ENCODE measurements at regions not wholly inside any gene's neighbourhood (a gene's known extent, or its start where the extent isn't known, plus 50 kb on each side); places are given as distances from the start of the nearest gene placed in this dataset.

DNA sequence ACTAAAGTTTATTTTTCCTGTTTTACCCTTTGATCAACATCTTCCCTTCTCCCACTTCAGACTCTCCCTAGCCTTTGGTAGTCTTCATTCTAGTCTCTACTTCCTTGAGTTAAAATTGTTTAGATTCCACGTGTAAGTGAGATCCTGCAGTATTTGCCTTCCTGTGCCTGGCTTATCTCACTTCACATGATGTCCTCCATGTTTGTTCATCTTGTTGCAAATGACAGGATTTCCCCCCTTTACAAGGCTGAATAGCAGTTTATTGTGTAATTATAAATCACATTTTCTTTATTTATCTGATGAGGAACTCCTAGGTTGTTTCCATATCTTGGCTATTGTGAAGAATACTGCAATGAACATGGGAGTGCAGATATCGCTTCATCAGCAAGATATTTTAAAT is 461.7 kb downstream of the CHSY3 start (continued):
- no peak for TF ChIP-seq INSM2 (tag by site-specific recombination; IDR thresholded peaks at IDR 0.05)
- no peak for TF ChIP-seq MZF1 (tag by site-specific recombination; IDR thresholded peaks at IDR 0.05; ENCODE audit: borderline replicate concordance)
- TF ChIP-seq, protein P1, sequence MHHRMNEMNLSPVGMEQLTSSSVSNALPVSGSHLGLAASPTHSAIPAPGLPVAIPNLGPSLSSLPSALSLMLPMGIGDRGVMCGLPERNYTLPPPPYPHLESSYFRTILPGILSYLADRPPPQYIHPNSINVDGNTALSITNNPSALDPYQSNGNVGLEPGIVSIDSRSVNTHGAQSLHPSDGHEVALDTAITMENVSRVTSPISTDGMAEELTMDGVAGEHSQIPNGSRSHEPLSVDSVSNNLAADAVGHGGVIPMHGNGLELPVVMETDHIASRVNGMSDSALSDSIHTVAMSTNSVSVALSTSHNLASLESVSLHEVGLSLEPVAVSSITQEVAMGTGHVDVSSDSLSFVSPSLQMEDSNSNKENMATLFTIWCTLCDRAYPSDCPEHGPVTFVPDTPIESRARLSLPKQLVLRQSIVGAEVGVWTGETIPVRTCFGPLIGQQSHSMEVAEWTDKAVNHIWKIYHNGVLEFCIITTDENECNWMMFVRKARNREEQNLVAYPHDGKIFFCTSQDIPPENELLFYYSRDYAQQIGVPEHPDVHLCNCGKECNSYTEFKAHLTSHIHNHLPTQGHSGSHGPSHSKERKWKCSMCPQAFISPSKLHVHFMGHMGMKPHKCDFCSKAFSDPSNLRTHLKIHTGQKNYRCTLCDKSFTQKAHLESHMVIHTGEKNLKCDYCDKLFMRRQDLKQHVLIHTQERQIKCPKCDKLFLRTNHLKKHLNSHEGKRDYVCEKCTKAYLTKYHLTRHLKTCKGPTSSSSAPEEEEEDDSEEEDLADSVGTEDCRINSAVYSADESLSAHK (tag by site-specific recombination; IDR thresholded peaks at IDR 0.05): no peak
- no peak for TF ChIP-seq ZNF133 (tag by site-specific recombination; IDR thresholded peaks at IDR 0.05)
- no peak for TF ChIP-seq YY2 (tag by site-specific recombination; IDR thresholded peaks at IDR 0.05)
- no peak for TF ChIP-seq ZNF501 (tag by site-specific recombination; IDR thresholded peaks at IDR 0.05)

DNA sequence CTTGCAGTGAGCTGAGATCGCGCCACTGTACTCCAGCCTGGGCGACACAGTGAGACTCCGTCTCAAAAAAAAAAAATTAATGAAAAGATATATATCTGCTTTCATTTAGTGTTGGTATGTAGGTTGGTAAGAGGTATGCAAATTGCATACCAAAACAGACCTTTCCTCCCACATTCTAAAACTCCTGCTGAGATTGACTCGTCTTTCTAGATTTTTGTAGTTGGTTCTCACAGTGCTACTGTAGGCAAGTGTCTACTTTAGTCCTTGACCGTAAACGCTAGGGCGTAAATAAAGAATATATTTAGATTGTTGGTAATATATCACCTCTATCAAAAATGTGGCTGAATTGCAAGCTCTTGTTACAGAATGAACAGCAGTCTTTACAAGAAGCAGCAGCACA is 445.9 kb downstream of the CHSY3 start:
- no peaks in the 10 kb centered on the region for H3K36me3 ChIP-seq (ENCODE audit: control insufficient read depth in 2 of 2, insufficient read depth in 1 of 2, low read length in 2 of 2)
- POLR2A ChIA-PET: no interaction called here
- no peak overlapping the region for H3K27ac ChIP-seq (ENCODE audit: extremely low read depth, low read depth, low read length)
- no peaks in the 10 kb centered on the region for H3K4me1 ChIP-seq (ENCODE audit: control insufficient read depth, insufficient read depth, low read length)
- H3K9me3 ChIP-seq (ENCODE audit: control insufficient read depth, insufficient read depth, low read depth, low read length): no peaks in the 10 kb centered on the region
- CTCF ChIA-PET: no interaction called here
- no peak for TF ChIP-seq ZNF610 (tag by site-specific recombination; IDR thresholded peaks at IDR 0.05; ENCODE audit: borderline replicate concordance)
- H3K4me3 ChIP-seq (ENCODE audit: low read depth, low read length): no peak overlapping the region

DNA sequence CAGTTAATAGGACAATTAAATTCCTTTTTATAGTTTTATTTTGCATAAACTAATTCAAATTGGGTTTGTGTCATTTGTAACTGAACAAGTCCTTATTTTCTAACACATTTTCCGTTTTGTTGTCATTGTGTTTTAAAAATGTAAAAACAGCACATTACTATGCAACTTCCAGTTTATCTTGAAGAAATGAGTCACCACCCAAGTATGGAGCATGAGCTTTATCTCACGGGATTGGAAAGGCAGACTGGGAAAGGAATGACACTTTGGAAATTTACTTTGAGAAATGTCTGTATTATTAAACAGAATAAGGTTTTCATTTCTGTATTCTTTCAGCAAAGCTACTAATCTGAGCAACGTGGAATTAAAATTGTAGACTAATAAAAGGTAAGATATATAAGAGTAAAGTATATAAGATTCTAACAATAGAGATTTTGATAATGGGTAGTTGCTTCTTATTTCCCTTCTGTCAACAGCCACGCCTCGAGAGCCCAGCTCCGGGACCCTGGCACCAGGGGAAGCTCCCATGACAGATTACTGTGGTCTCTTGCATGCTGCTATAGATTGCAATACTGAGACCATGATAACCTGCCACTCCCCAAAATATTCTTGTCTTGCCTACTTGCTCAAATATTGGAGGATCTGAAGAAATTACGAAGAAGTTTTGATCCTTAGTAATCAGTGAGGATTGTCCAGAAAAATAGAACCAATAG is 433.1 kb downstream of the CHSY3 start:
- Histone ChIP-seq H3K27ac (ENCODE audit: extremely low read depth, low read depth, low read length) (no peak overlapping the region), H3K9me3 (ENCODE audit: control insufficient read depth, insufficient read depth, low read depth, low read length) (no peaks in the 10 kb centered on the region), H3K4me1 (ENCODE audit: control insufficient read depth, insufficient read depth, low read length) (no peaks in the 10 kb centered on the region), H3K36me3 (ENCODE audit: control insufficient read depth in 2 of 2, insufficient read depth in 1 of 2, low read length in 2 of 2) (no peaks in the 10 kb centered on the region), H3K4me3 (ENCODE audit: low read depth, low read length) (no peak overlapping the region)
- ChIA-PET CTCF (no interaction called here), POLR2A (no interaction called here)
- TF ChIP-seq ZNF610 (tag by site-specific recombination; IDR thresholded peaks at IDR 0.05; ENCODE audit: borderline replicate concordance): no peak
- no peak for TF ChIP-seq ZNF223 (tag by site-specific recombination; IDR thresholded peaks at IDR 0.05)
- no peak for TF ChIP-seq ZNF510 (tag by site-specific recombination; IDR thresholded peaks at IDR 0.05; ENCODE audit: insufficient replicate concordance)
- no peak for TF ChIP-seq ZNF211 (tag by site-specific recombination; IDR thresholded peaks at IDR 0.05; ENCODE audit: low read depth)
- TF ChIP-seq ZNF394 (tag by site-specific recombination; IDR thresholded peaks at IDR 0.05; ENCODE audit: borderline replicate concordance): no peak
- no peak for TF ChIP-seq ZNF2 (tag by site-specific recombination; IDR thresholded peaks at IDR 0.05)
- no peak for TF ChIP-seq ZNF169 (tag by site-specific recombination; IDR thresholded peaks at IDR 0.05)
- TF ChIP-seq ZNF157 (tag by site-specific recombination; IDR thresholded peaks at IDR 0.05): no peak
- TF ChIP-seq OSR2 (tag by site-specific recombination; IDR thresholded peaks at IDR 0.05): no peak
- no peak for TF ChIP-seq ZNF639 (tag by site-specific recombination; IDR thresholded peaks at IDR 0.05)
- TF ChIP-seq ZNF677 (tag by site-specific recombination; IDR thresholded peaks at IDR 0.05): no peak
